ENCODE measurements at regions not wholly inside any gene's neighbourhood (a gene's known extent, or its start where the extent isn't known, plus 50 kb on each side); places are given as distances from the start of the nearest gene placed in this dataset.

GRCh38 chr2:13604951-13605661 is 888.4 kb downstream of the TRIB2 start (continued):
- no peak for TF ChIP-seq JUN (IDR thresholded peaks at IDR 0.05)
- TF ChIP-seq RNF2 (IDR thresholded peaks at IDR 0.05; ENCODE audit: borderline replicate concordance, low read depth): no peak

GRCh38 chr2:13607139-13607538 is 890.4 kb downstream of the TRIB2 start:
- 44% methylated on average over 2 of the region's 2 CpGs for WGBS (ENCODE audit: missing lambda C conversion rate)
- CTCF ChIA-PET: no interaction called here
- no peak for TF ChIP-seq RARB (CRISPR knock-in tag; IDR thresholded peaks at IDR 0.05)
- TF ChIP-seq ZC3H11A (IDR thresholded peaks at IDR 0.05): no peak
- TF ChIP-seq HOXB5 (CRISPR knock-in tag; IDR thresholded peaks at IDR 0.05): no peak
- no peak for TF ChIP-seq RCOR1 (IDR thresholded peaks at IDR 0.05; ENCODE audit: low read depth, low read length)
- TF ChIP-seq CTCF (IDR thresholded peaks at IDR 0.05): no peak
- no peak for TF ChIP-seq CEBPB (IDR thresholded peaks at IDR 0.05)
- DNase-seq (ENCODE audit: low read depth in 1 of 2, low spot score in 1 of 2) (no peak), FAIRE-seq (no peak), ATAC-seq (no peak)
- Histone ChIP-seq H3K9me3 (0 out of 3 replicates have a peak, but pooled peaks cover 9% of the 10 kb centered on the region), H3K4me2 (no peak overlapping the region), H3K27ac (no peak overlapping the region), H3K4me3 (no peak overlapping the region), H3K4me1 (no peaks in the 10 kb centered on the region)
- POLR2A ChIA-PET: no interaction called here

GRCh38 chr2:13611939-13612338 is 895.2 kb downstream of the TRIB2 start:
- Histone ChIP-seq H3K4me1 (no peaks in the 10 kb centered on the region), H3K4me3 (no peak overlapping the region), H3K4me2 (no peak overlapping the region), H3K9me3 (peaks cover 5% of the 10 kb centered on the region; the same call in 1 of the 3 replicates), H3K27ac (no peak overlapping the region)
- no peak for FAIRE-seq
- ATAC-seq: no peak
- TF ChIP-seq ZSCAN20 (CRISPR knock-in tag; IDR thresholded peaks at IDR 0.05) (no peak), BHLHE40 (IDR thresholded peaks at IDR 0.05; ENCODE audit: low read depth, low read length) (no peak), FOSB (CRISPR knock-in tag; IDR thresholded peaks at IDR 0.05) (no peak)
- WGBS (ENCODE audit: missing lambda C conversion rate): 0% methylated on average over 1 of the region's 1 CpG
- ChIA-PET CTCF (no interaction called here), POLR2A (no interaction called here)
- no peak for DNase-seq (ENCODE audit: low read depth in 1 of 2, low spot score in 1 of 2)

GRCh38 chr2:13616059-13616458 is 899.3 kb downstream of the TRIB2 start:
- DNase-seq (ENCODE audit: low read depth in 1 of 2, low spot score in 1 of 2): no peak
- 24% methylated on average over 12 of the region's 15 CpGs for WGBS (ENCODE audit: missing lambda C conversion rate)
- Histone ChIP-seq H3K4me1 (no peaks in the 10 kb centered on the region), H3K27ac (no peak overlapping the region), H3K4me3 (no peak overlapping the region), H3K9me3 (peaks cover 12% of the 10 kb centered on the region; the same call in 2 of the 3 replicates), H3K4me2 (no peak overlapping the region)
- ATAC-seq: no peak
- ChIA-PET CTCF (no interaction called here), POLR2A (no interaction called here)
- FAIRE-seq: no peak
- no peak for TF ChIP-seq CTCF (IDR thresholded peaks at IDR 0.05)
- TF ChIP-seq RCOR1 (IDR thresholded peaks at IDR 0.05; ENCODE audit: low read depth, low read length): no peak
- TF ChIP-seq FOSL2 (IDR thresholded peaks at IDR 0.05): no peak
- no peak for TF ChIP-seq FOSL2 (CRISPR knock-in tag; IDR thresholded peaks at IDR 0.05)
- TF ChIP-seq REST (IDR thresholded peaks at IDR 0.05): no peak
- no peak for TF ChIP-seq RNF2 (IDR thresholded peaks at IDR 0.05; ENCODE audit: borderline replicate concordance, low read depth)
- TF ChIP-seq KDM1A (IDR thresholded peaks at IDR 0.05; ENCODE audit: low read depth): no peak

All from A549 (cell line).